Activated CD4-positive, alpha-beta T cell treated with anti-CD3 and anti-CD28 coated beads for 1 hour (primary cell): ENCODE measurements at regions not wholly inside any gene's neighbourhood (a gene's known extent, or its start where the extent isn't known, plus 50 kb on each side); places are given as distances from the start of the nearest gene placed in this dataset.
"Not testable (repeated sequence)": the region's sequence is repeated elsewhere in the genome, so short reads cannot be mapped to it uniquely, and the experiment has no call there.

Source experiments
- DNase-seq: peaks from one replicate; pipeline ENCODE4 v3.0.0-alpha.2; 2020

DNA sequence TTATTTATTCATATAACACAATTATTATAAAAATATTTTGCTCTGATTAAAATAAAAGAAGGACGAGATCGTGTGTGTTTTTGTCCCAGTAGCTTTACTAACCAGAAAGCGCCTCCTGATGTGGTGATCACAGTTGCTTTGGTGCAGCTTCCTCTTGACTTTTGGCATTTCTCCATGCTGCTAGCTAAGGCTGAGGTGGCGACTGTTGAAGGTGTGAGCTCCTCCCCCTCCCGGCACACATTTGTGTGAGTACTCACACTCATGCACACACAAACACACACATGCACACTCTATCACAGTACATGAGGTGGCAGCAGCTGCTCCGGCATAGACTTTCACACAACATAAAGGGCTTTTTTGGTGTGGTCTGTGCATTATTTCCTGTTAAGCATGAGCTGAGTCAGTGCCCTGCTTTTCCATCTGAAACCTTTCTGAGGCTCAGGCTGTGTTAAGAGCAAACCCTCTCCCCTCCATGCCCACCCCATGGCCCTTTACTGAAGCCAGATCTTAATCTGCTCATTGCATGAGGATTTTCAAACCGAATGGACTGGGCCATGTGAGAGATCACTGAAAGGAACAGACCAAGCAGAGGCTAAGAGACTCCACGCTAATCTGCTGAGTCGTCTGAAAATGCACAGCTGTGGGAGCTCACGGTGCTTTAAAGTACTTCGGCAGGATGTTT, 53.3 kb downstream of the FOXD4L1 start:
- DNase-seq = peak; percentile 45

DNA sequence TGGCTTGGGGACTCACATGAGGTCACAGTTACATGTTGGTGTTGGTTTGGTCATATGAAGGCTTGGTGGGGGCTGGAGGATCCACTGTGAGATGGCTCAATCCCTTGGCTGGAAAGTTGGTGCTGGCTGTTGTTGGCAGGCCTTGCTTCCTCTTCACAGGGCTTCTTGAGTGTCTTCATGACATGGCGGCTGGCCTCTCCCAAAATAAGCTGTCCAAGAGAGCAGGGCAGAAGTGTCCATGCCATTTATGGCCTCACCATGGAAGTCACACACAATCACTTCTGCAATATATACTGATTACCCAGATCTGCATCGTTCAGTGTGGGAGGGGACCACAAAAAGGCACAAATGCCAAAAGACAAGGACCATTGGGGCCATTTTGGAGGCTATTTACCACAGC, 61.4 kb downstream of the FOXD4L1 start:
- DNase-seq = not testable (repeated sequence)

DNA sequence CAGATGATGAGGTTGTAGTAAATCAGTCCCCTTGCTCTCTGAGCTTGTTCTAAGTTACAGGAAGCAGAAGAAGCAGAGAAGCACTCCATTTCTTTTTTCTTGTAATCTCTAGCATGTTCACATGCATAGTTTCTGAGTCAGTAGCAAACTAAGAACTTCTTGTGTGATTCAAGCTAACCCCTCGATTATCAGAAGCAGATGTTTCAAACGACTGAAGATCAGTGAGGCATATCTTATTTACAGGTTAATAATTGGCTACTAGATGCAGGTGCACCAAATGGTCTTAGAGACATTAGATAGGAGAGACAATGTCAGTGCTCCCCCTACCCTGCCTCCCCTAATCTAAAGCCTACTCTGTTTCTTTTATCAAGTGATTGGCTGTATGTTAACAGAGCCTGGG, 64.2 kb downstream of the FOXD4L1 start:
- DNase-seq = not testable (repeated sequence)

DNA sequence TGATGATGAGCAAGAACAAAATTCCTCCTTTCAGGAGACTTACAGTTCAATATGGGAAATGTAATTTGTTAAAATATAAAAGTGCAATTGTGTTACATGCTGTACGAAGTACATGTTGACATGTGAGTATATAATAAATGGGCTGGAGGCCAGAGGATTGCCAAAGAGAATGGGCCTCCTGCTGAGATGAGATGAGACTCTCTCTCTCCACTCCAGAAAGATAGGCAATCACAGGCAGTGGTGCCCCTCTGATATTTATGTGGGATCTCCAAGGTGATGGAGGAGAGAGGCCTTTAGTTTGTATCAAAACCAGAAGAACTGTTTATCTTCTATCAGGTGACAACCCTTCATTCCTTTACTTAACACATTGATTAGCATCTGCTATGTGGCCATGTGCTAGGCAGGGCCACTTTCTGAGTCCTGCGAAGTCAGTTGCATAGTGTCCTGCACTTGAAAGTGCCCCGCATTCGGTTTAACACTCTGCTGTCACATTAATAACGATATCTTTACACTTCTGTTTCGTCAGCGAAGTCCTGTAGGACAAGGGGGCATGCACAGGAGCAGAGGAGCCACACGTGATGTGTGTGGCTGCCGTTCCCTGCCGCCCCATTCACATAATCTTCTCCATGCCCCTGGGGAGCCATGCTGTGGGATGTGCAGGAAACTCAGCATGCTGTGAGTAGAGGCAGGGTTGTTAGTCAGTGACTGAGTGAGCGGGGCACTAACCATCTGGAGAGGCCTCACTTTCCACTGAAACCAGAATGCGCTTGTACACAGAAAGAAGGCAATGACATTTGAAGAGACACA, 60.2 kb upstream of the RABL2A start:
- not testable (repeated sequence) for DNase-seq

DNA sequence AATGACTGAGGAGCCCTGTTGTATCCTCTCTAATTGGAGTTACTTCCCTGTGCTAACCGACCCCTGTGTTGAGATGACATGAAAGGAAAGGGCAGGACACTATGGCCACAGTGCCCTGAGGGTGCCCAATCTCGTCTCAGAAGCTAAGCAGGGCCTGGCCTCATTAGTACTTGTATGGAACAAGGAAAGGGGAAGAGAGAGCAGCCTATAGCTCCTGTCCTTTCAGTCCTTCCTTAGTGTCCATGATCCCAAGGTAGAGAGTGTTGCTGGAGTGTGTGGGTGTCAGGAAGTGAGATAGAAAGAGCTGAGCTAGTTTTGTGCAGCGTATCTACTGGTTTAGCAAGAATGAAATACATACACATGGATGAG, 59.6 kb upstream of the RABL2A start:
- not testable (repeated sequence) for DNase-seq

DNA sequence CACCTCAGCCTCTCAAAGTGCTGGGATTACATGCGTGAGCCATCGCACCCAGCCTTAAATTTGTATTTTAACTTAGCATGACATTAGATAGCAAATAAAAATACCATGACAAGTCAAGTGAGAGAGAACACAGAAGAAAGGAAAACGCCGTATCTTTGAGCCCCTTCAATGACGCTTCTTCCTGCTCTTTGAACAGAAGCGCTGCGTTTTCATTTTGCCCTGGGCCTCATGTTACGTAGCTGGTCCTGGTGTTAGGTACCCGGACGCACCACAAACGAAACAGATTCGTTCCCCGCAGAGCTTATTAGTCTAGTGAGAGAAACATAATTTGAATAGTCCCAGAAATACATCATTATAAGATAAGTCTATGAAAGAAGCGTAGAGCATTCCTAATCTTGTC, 58.8 kb upstream of the RABL2A start:
- DNase-seq = not testable (repeated sequence)

DNA sequence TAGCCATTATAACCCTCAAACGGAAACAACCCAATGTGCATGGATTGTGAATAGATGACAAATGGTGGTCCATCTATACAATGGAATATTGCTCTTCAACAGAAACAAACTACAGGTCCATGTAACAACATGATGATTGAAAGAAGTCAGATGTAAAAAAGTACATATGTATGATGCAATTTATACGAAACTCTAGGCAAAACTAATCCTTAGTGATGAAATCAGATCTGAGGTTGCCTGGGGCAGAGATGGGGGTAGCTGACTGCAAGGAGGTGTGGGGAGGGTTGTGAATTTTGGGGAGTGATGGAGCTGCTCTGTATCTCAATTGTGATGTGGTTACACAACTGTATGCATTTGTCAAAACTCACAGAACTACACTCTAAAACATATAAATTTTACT, 57.0 kb upstream of the RABL2A start:
- not testable (repeated sequence) for DNase-seq

DNA sequence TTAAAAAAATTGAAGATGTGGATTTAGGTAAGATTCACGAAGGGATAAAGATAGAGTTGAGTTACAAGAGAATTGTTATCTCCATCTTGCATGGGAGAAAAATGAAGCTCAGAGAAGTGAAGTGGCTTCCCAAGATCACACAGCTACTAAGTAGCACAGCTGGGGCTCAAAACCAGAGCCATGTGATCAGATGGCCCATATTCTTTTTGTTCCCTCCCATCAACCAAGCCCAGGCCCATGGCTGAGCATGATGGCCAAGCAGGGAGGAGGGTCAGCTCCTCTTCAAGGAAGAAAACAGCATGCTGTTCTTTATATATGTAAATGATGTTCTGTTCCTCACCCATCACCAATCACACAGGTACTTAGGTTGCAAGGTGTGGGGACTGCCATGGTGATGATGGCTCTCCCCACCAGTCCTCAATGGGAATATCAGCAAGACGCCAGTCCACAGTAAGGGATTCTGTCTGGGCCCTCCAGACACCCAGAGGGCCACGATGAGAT, 56.5 kb upstream of the RABL2A start:
- DNase-seq = not testable (repeated sequence)

DNA sequence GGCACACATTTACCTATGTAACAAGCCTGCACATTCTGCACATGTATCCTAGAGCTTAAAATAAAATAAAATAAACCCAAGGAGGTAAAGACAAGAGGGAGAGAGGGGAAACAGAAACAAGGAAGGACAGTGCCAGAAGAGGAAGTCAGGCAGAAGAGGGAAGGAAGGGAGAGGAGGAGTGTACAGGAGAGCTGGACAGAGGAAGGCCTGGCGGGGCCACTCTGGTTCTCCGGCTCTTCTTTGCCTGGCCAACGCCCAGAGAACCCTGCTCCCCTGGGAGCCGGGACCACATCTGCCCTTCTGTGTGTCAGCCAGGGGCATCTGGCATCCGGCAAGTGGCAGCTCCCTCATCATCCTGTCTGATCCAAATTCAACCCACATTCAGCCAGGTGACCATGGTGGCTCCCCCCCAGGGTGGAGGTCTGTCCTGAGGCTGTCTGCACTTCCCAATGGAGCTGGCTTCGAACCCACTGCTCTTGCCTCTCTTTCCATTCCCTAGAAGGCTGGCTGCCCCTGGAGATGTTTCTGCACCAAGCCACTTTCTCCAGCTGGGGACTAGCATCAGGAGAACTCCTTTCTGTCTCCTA, 55.5 kb upstream of the RABL2A start:
- DNase-seq = not testable (repeated sequence)

DNA sequence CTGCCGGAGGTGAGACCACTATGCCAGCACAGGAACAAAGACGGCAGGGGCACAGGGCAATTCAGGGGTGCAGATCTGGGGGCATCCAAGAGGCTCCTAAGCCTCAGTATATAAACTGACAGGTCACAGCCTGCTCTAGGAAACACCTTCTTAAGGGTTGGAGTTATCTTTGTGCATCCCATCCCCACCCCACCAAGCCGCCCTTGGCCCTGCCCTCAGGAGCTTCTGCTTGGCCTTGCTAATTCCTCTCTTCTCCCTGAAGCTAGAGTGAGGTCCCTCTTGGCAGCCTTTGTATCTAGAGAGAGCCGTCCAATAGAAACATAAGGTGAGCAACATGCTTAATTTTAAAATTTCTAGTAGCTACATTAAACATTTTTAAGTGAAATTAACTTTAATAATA, 51.3 kb upstream of the RABL2A start:
- not testable (repeated sequence) for DNase-seq

DNA sequence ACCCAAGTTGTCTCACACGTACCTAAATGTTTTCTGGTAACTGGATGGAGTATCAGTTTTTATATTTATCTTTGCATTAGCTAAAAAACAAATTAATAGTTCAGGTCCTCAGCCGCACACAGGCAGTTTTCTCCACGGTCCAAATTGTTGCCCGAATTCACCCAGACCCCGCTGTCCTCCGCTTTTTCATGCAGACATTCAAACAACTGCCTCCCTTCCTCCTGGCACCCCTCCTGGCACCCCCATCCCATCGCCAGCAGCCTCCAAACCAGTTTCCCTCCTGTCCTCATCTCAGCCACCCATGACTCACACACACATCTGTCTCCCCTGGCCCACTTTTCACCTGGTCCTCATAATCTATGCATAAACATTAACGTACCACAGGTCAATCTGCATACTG, 50.7 kb upstream of the RABL2A start:
- not testable (repeated sequence) for DNase-seq
